GM10248 (cell line): ENCODE measurements at regions not wholly inside any gene's neighbourhood (a gene's known extent, or its start where the extent isn't known, plus 50 kb on each side); places are given as distances from the start of the nearest gene placed in this dataset.

Experiments
- CTCF ChIA-PET: fragments of 300-600 bp; sonication (Branson Sonifier 250); formaldehyde crosslinking; extraction: SDS; loops from one replicate; lab custom pipeline; 2021; ENCODE audit warnings: antibody characterized with exemption; lab: Yijun Ruan, JAX
- POLR2A ChIA-PET: fragments of 350-650 bp; sonication (Branson Sonifier 250); formaldehyde crosslinking; extraction: SDS; loops from one replicate; lab custom pipeline; 2020; ENCODE audit warnings: antibody characterized with exemption; lab: Yijun Ruan, JAX
- DNase-seq: peaks from one replicate; pipeline ENCODE4 v3.0.0; 2012; ENCODE audit errors: extremely low spot score
- CTCF ChIP-seq: IDR thresholded peaks from 2 replicates; pipeline ENCODE4 v1.5.1; 2012; ENCODE audit warnings: mild to moderate bottlenecking, low read depth; ENCODE audit errors: extremely low read depth, missing control alignments, control extremely low read depth

- CTCF ChIA-PET, result interaction anchor here (2.3 to 4.6 kb wide), 2 partner anchors 9 to 11 kb away, joined by 6 to 36 read pairs; no protein-coding TSS in a partner anchor
- TF ChIP-seq CTCF, result no peak
- DNase-seq, result no peak
- POLR2A ChIA-PET, result no interaction called here
Observed at GRCh38 chr1:224061436-224061835, 52.5 kb upstream of the FBXO28 start.

- DNase-seq, result no peak
- POLR2A ChIA-PET, result no interaction called here
- TF ChIP-seq CTCF, result no peak
- CTCF ChIA-PET, result interaction anchor here (2.3 to 4.6 kb wide), 2 partner anchors 10 to 11 kb away, joined by 6 to 36 read pairs; no protein-coding TSS in a partner anchor
Observed at GRCh38 chr1:224059897-224060427, 53.9 kb upstream of the FBXO28 start.

GRCh38 chr1:224058303-224058702, 55.6 kb upstream of the FBXO28 start:
- no peak for TF ChIP-seq CTCF
- no peak for DNase-seq
- ChIA-PET POLR2A (no interaction called here), CTCF (interaction anchor here (1.2 to 4.6 kb wide), 2 partner anchors 8 to 47 kb away, joined by 3 to 36 read pairs; no protein-coding TSS in a partner anchor)

- ChIA-PET POLR2A (no interaction called here), CTCF (no interaction called here)
- TF ChIP-seq CTCF, result no peak
- DNase-seq, result no peak
Observed at GRCh38 chr1:224057461-224058199, 56.3 kb upstream of the FBXO28 start.

- ChIA-PET CTCF (no interaction called here), POLR2A (no interaction called here)
- DNase-seq, result no peak
- no peak for TF ChIP-seq CTCF
Observed at GRCh38 chr1:224054611-224055010, 59.3 kb upstream of the FBXO28 start.

GRCh38 chr1:224054012-224054411, 59.9 kb upstream of the FBXO28 start:
- no peak for DNase-seq
- CTCF ChIA-PET, result interaction anchor here (1.0 kb wide), 1 partner anchor 10 kb away, joined by 3 read pairs; no protein-coding TSS in a partner anchor
- TF ChIP-seq CTCF, result no peak
- POLR2A ChIA-PET, result no interaction called here
